Inflammatory macrophage (primary cell): ENCODE measurements at regions not wholly inside any gene's neighbourhood (a gene's known extent, or its start where the extent isn't known, plus 50 kb on each side); places are given as distances from the start of the nearest gene placed in this dataset.
"Not testable (repeated sequence)": the region's sequence is repeated elsewhere in the genome, so short reads cannot be mapped to it uniquely, and the experiment has no call there.

Experiments used
- DNase-seq, 2 donors: peaks; one replicate each; pipeline ENCODE4 v3.0.0-alpha.2; 2020 to 2022

- no peak for DNase-seq
Measured at GRCh38 chr5:102617191-102618187, 118.7 kb upstream of the SLCO6A1 start.

DNA sequence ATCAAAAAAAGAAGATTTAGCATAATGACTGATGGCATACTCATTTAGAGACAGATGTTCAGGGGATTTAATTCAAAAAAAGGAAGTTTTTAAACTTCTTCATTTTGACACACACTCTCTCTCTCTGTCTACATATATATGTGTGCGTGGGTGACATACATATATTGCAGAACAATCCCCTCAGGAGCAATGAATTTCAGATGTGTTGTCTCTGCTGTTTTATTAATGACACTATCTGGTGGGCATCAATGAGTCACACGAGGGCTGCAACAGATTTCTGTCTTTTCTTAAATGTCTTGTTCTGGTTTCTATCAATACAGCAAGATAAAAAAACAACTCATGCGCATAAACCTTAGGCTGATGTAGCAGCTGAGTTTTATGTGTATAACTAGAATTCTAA is 123.5 kb upstream of the SLCO6A1 start:
- DNase-seq, result peak; percentile 14 to 69

DNA sequence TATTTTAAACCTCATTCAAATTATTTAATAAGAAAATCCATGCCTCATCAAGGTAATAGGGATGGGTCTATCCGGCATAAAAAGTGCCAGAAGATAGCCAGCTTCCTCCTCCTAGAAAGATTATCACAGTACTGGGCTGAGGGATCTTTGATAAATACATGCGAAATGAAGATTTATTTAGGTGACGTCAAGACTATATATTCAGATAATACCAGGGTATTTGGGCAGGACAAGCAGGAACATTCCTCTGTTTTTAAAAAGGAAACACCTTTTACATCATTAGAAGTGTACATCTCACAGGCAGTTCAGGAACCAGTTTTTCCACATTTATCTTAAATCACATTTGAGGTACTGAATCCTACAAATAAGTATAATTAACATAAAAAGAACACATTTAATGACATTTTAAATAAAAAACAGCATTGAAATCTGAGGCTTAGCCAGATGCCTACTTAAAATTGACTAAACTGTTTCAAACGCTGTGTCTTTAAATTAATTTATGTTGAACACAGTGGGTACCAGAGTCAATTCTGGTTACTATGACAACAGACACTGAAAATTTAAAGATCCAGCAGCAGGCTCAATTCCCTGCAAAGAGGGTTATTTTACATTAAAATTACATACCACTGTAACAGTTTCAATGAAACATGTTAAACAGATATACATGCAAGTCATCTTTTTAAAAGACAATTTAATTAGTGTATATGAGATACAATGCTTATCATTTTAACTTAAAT is 124.7 kb upstream of the SLCO6A1 start:
- no peak for DNase-seq

- DNase-seq, result no peak
Measured at GRCh38 chr5:102624405-102624804, 125.6 kb upstream of the SLCO6A1 start.

DNA sequence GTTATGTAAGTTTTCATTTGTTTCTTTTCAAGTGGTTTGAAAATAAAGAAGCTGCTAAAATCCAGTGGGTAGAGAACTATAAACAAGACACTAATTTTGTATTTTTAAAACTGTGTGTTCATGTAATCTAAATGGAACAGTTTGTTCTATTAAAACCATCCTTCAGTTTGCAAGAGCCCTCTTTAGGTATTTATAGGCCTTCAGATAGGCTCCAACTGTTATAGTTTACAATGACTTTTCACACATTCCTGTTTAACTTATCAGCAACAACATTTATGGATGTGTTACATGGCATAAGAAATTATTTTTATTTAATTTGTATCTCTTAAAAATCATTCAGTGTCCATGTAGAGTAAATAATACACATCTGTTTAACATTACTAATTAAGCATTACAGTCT is 126.7 kb upstream of the SLCO6A1 start:
- no peak for DNase-seq

GRCh38 chr5:102625928-102626327 is 127.1 kb upstream of the SLCO6A1 start:
- DNase-seq, result no peak

DNA sequence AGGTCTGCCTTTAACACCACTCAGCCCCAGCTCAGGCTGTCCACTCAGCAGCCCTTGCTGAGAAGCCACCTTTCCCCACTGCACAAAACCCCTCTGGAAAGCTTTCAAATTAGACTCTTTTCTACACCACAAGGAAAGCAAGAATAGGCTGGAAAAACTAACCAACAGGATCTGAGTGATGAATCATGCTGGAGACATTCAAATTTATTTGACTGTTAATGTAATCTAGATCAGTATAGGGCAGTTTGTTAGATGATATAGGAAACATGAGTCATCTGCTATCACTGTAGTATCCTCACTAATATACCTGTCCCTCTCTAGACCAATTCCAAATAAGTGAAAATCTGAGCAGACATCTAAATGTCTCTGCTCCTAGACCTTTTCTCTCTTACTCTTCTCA is 127.8 kb upstream of the PAM start:
- DNase-seq, result no peak

GRCh38 chr5:102628441-102629175 is 126.5 kb upstream of the PAM start:
- DNase-seq, result peak; percentile 56 to 66

DNA sequence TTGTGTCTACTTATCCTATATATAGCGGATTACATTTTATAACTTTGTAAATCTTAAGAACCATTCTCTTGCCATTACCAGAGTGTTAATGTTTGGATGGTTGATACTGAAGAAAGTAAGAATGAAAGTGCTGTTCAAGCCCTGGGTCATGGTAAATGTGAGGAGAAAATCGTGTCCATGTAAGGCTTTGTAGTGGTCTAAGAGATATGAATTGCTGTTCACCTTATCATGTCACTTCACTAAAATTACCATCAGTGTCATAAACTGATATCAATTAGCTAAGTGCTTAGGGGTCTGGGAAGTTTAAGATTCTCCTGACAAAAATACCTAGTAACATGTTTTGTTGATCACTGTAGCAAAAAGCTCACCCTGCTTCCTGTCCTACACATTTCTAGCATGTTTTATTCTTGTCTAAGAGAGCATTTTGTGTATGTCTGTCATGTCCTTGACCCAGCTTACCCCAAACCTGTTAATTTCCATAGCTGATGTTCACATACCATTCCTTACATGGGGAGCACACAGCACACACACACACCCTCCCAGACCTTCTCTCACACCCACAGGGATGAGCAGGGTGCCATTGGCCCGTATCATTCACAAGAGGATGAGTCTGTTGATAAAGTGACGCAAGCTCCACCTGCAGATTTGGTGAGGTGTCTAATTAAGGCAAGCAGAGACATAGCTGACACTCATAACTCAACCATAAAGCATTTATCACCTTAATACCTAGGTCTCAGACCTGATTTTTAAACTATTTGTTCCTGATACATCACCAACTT is 125.1 kb upstream of the PAM start:
- no peak for DNase-seq

- not testable (repeated sequence) for DNase-seq
Measured at GRCh38 chr5:102635399-102635798, 119.7 kb upstream of the PAM start.

- DNase-seq, result no peak
Measured at GRCh38 chr5:102638316-102638715, 116.8 kb upstream of the PAM start.

DNA sequence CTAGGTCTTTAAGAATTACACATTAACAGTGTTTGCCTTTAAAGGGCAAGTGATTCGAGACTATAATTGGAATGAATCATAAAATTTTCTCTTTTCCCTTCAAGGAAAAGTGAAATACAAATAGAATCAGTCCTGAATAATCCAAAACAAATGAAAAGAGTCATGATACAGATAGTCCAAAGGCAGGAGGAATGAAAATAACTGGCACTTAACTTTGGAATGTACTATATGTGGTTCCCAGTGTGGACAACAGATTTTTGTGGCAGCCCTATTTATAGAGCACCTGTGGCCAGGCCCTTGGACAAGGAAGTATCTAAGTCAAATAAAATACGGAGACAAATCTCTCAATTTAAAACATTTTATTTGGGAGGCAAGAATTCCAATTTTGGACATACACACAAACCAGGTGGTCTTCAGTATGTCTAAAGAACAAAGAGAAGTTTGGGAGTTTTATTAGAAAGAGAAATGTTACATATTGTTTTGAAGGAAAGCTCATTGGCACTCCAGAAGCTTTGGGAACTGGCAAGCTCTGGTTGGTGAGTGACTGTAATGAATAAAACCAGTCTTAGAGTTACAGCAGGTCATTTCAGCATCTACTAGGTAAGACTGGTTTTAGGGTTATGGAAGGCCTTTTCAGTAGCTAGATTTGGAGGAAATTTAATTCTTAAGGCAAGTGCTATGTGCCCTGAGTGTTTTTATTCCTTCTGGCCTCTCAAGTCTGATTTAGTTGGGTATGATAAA is 116.0 kb upstream of the PAM start:
- DNase-seq, result no peak

- DNase-seq, result no peak
Measured at GRCh38 chr5:102649731-102650130, 105.4 kb upstream of the PAM start.

- no peak for DNase-seq
Measured at GRCh38 chr5:102651466-102651865, 103.6 kb upstream of the PAM start.

- no peak for DNase-seq
Measured at GRCh38 chr5:102654559-102655349, 100.4 kb upstream of the PAM start.

GRCh38 chr5:102659151-102659550 is 96.0 kb upstream of the PAM start:
- no peak for DNase-seq

DNA sequence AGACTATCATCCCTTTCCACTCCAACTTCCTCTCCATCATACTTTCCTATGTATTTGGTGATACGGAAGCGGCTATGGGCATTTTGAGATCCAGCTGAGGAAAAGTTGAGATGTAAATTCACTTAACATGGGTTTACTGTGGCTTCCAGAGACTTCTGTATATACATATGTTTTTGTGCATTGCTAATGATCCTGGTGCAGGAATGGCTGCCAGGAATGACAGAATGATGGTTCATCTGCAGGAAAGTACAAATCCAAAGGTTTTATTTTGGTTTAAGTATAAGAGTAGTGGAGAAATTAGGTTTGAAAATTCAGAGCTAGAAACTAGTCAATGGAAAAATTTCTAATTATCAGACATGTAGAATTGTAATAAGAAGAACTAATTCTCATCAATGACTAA is 95.0 kb upstream of the PAM start:
- DNase-seq, result no peak

DNA sequence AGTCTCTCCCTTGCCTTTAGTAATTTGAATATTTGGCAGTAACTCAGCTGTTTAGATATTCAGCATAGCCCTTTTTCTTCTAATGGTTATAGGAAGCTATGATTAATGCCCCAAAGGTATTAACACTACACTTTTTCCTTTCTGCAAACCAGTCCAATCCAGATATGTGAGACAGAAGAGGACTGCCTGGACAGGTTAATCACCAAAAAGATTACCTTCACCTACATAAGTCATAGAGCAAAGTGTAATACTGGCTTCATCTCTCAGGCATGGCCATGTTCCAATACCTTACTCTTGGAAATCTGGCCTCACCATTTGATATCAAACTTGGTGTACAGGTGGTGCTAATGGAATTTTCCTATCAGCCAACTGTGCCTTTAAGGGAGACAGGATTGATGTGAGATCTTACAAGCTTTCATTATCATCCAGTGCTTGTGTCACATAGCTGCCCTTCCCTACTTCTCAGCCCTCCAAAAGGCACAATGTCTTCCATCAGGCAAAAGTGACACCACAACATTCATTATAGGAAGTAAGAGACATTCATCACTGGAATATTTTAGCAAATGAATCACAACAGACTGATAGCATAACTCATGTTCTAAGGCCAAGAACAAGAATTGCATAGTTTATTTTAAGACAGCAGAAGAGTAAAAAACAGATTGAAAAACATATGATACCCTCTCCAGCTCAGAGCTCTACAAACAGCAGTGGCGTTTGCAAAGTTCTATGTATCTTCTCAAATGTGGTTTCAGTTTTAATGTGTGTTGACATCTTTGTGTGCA is 91.2 kb upstream of the PAM start:
- DNase-seq, result no peak

- DNase-seq, result no peak
Measured at GRCh38 chr5:102664616-102665335, 90.3 kb upstream of the PAM start.
